WTC11 (cell line): ENCODE measurements at regions not wholly inside any gene's neighbourhood (a gene's known extent, or its start where the extent isn't known, plus 50 kb on each side); places are given as distances from the start of the nearest gene placed in this dataset.

Source experiments
- ELF4 ChIP-seq: sonication (generic); formaldehyde crosslinking; IDR thresholded peaks from 2 replicates; pipeline ENCODE4 v1.8.1; 2022; ENCODE audit warnings: low read depth, mild to moderate bottlenecking, moderate library complexity, missing genetic modification reagents
- FOXJ3 ChIP-seq: sonication (generic); formaldehyde crosslinking; IDR thresholded peaks from 2 replicates; pipeline ENCODE4 v1.9.0; 2021; ENCODE audit warnings: missing genetic modification reagents, mild to moderate bottlenecking, borderline replicate concordance
- GTF2I ChIP-seq: fragments of 250-450 bp; sonication (Bioruptor Pico); conservative IDR thresholded peaks from 2 replicates; pipeline ENCODE4 v1.4.0; 2021; ENCODE audit warnings: mild to moderate bottlenecking
- IRF2 ChIP-seq: sonication (generic); formaldehyde crosslinking; IDR thresholded peaks from 2 replicates; pipeline ENCODE4 v1.8.0; 2022; ENCODE audit warnings: low read depth, missing genetic modification reagents, borderline replicate concordance
- NR2C2 ChIP-seq: sonication (generic); formaldehyde crosslinking; IDR thresholded peaks from 2 replicates; pipeline ENCODE4 v1.8.0; 2022; ENCODE audit warnings: mild to moderate bottlenecking, missing genetic modification reagents
- SMAD4 ChIP-seq: sonication (generic); formaldehyde crosslinking; IDR thresholded peaks from 2 replicates; pipeline ENCODE4 v1.8.0; 2022; ENCODE audit warnings: mild to moderate bottlenecking, missing genetic modification reagents
- TCF7 ChIP-seq: sonication (generic); formaldehyde crosslinking; IDR thresholded peaks from 2 replicates; pipeline ENCODE4 v1.8.0; 2022; ENCODE audit warnings: mild to moderate bottlenecking, low read depth, missing genetic modification reagents, moderate library complexity
- TEAD4 ChIP-seq: sonication (generic); formaldehyde crosslinking; IDR thresholded peaks from 2 replicates; pipeline ENCODE4 v1.8.0; 2022; ENCODE audit warnings: mild to moderate bottlenecking, missing genetic modification reagents
- TF ChIP-seq, protein P1 (sequence below): fragments of 250-450 bp; sonication (Bioruptor Pico); IDR thresholded peaks from 2 replicates; pipeline ENCODE4 v1.8.0; 2021; ENCODE audit warnings: mild to moderate bottlenecking
- TF ChIP-seq, protein P2 (sequence below): sonication (generic); formaldehyde crosslinking; IDR thresholded peaks from 2 replicates; pipeline ENCODE4 v1.8.1; 2023; ENCODE audit warnings: mild to moderate bottlenecking, moderate library complexity, missing genetic modification reagents
- TF ChIP-seq, protein P3 (sequence below): sonication (generic); formaldehyde crosslinking; IDR thresholded peaks from 2 replicates; pipeline ENCODE4 v1.8.0; 2023; ENCODE audit warnings: missing genetic modification reagents, mild to moderate bottlenecking, borderline replicate concordance
- TF ChIP-seq, protein P4 (sequence below): sonication (generic); formaldehyde crosslinking; conservative IDR thresholded peaks from 2 replicates; pipeline ENCODE4 v1.8.1; 2023; ENCODE audit warnings: mild to moderate bottlenecking, low read depth, missing genetic modification reagents, moderate library complexity
- TF ChIP-seq, protein P5 (sequence below): fragments of 250-450 bp; sonication (Bioruptor Pico); IDR thresholded peaks from 2 replicates; pipeline ENCODE4 v1.9.0; 2021; ENCODE audit warnings: moderate library complexity, mild to moderate bottlenecking, inconsistent platforms, borderline replicate concordance
- TF ChIP-seq, protein P6 (sequence below): sonication (generic); formaldehyde crosslinking; IDR thresholded peaks from 2 replicates; pipeline ENCODE4 v1.8.1; 2022; ENCODE audit warnings: low read depth, mild to moderate bottlenecking, moderate library complexity, missing genetic modification reagents, borderline replicate concordance

DNA sequence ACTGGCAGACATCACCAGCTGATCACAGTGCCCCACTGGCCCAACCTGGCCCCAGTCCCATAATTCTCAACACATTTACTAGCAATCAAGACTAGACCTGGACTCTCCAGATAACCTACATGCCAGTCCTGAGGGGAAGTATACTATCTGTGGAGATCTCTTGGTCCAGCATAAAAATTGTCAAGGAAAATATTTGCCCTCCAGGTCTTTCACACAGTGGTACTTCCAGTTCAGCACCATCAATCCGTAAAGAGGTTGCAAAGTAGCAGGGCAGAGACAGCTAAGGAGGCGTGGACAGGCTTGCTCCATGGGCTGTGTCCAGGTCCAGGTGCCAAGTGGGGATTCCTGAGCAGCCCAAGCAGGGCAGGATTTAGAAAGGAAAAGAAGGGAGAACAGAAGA, 143.6 kb upstream of the BACE2 start (continued):
- TF ChIP-seq, protein P1, sequence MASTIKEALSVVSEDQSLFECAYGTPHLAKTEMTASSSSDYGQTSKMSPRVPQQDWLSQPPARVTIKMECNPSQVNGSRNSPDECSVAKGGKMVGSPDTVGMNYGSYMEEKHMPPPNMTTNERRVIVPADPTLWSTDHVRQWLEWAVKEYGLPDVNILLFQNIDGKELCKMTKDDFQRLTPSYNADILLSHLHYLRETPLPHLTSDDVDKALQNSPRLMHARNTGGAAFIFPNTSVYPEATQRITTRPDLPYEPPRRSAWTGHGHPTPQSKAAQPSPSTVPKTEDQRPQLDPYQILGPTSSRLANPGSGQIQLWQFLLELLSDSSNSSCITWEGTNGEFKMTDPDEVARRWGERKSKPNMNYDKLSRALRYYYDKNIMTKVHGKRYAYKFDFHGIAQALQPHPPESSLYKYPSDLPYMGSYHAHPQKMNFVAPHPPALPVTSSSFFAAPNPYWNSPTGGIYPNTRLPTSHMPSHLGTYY (CRISPR knock-in tag): no peak
- TF ChIP-seq SMAD4 (CRISPR knock-in tag) (no peak), TCF7 (CRISPR knock-in tag) (no peak), NR2C2 (no peak), FOXJ3 (CRISPR knock-in tag) (no peak), ELF4 (CRISPR knock-in tag) (no peak), GTF2I (CRISPR knock-in tag) (no peak), IRF2 (CRISPR knock-in tag) (no peak), TEAD4 (no peak)
- TF ChIP-seq, protein P2, sequence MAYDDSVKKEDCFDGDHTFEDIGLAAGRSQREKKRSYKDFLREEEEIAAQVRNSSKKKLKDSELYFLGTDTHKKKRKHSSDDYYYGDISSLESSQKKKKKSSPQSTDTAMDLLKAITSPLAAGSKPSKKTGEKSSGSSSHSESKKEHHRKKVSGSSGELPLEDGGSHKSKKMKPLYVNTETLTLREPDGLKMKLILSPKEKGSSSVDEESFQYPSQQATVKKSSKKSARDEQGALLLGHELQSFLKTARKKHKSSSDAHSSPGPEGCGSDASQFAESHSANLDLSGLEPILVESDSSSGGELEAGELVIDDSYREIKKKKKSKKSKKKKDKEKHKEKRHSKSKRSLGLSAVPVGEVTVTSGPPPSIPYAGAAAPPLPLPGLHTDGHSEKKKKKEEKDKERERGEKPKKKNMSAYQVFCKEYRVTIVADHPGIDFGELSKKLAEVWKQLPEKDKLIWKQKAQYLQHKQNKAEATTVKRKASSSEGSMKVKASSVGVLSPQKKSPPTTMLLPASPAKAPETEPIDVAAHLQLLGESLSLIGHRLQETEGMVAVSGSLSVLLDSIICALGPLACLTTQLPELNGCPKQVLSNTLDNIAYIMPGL (CRISPR knock-in tag): no peak
- TF ChIP-seq, protein P3, sequence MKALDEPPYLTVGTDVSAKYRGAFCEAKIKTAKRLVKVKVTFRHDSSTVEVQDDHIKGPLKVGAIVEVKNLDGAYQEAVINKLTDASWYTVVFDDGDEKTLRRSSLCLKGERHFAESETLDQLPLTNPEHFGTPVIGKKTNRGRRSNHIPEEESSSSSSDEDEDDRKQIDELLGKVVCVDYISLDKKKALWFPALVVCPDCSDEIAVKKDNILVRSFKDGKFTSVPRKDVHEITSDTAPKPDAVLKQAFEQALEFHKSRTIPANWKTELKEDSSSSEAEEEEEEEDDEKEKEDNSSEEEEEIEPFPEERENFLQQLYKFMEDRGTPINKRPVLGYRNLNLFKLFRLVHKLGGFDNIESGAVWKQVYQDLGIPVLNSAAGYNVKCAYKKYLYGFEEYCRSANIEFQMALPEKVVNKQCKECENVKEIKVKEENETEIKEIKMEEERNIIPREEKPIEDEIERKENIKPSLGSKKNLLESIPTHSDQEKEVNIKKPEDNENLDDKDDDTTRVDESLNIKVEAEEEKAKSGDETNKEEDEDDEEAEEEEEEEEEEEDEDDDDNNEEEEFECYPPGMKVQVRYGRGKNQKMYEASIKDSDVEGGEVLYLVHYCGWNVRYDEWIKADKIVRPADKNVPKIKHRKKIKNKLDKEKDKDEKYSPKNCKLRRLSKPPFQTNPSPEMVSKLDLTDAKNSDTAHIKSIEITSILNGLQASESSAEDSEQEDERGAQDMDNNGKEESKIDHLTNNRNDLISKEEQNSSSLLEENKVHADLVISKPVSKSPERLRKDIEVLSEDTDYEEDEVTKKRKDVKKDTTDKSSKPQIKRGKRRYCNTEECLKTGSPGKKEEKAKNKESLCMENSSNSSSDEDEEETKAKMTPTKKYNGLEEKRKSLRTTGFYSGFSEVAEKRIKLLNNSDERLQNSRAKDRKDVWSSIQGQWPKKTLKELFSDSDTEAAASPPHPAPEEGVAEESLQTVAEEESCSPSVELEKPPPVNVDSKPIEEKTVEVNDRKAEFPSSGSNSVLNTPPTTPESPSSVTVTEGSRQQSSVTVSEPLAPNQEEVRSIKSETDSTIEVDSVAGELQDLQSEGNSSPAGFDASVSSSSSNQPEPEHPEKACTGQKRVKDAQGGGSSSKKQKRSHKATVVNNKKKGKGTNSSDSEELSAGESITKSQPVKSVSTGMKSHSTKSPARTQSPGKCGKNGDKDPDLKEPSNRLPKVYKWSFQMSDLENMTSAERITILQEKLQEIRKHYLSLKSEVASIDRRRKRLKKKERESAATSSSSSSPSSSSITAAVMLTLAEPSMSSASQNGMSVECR (CRISPR knock-in tag): no peak
- TF ChIP-seq, protein P4, sequence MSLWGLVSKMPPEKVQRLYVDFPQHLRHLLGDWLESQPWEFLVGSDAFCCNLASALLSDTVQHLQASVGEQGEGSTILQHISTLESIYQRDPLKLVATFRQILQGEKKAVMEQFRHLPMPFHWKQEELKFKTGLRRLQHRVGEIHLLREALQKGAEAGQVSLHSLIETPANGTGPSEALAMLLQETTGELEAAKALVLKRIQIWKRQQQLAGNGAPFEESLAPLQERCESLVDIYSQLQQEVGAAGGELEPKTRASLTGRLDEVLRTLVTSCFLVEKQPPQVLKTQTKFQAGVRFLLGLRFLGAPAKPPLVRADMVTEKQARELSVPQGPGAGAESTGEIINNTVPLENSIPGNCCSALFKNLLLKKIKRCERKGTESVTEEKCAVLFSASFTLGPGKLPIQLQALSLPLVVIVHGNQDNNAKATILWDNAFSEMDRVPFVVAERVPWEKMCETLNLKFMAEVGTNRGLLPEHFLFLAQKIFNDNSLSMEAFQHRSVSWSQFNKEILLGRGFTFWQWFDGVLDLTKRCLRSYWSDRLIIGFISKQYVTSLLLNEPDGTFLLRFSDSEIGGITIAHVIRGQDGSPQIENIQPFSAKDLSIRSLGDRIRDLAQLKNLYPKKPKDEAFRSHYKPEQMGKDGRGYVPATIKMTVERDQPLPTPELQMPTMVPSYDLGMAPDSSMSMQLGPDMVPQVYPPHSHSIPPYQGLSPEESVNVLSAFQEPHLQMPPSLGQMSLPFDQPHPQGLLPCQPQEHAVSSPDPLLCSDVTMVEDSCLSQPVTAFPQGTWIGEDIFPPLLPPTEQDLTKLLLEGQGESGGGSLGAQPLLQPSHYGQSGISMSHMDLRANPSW: no peak
- TF ChIP-seq, protein P5, sequence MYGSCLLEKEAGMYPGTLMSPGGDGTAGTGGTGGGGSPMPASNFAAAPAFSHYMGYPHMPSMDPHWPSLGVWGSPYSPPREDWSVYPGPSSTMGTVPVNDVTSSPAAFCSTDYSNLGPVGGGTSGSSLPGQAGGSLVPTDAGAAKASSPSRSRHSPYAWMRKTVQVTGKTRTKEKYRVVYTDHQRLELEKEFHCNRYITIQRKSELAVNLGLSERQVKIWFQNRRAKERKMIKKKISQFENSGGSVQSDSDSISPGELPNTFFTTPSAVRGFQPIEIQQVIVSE (CRISPR knock-in tag): no peak
- TF ChIP-seq, protein P6, sequence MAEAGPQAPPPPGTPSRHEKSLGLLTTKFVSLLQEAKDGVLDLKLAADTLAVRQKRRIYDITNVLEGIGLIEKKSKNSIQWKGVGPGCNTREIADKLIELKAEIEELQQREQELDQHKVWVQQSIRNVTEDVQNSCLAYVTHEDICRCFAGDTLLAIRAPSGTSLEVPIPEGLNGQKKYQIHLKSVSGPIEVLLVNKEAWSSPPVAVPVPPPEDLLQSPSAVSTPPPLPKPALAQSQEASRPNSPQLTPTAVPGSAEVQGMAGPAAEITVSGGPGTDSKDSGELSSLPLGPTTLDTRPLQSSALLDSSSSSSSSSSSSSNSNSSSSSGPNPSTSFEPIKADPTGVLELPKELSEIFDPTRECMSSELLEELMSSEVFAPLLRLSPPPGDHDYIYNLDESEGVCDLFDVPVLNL (CRISPR knock-in tag): no peak
